ENCODE measurements at regions not wholly inside any gene's neighbourhood (a gene's known extent, or its start where the extent isn't known, plus 50 kb on each side); places are given as distances from the start of the nearest gene placed in this dataset.

- peak; percentile 62 to 63 for TF ChIP-seq CTCF (conservative IDR thresholded peaks at IDR 0.05 in 1 of 2, IDR thresholded peaks at IDR 0.05 in 1 of 2; ENCODE audit: low read depth in 1 of 2, low read length in 2 of 2)
- TF ChIP-seq EZH2 (IDR thresholded peaks at IDR 0.05; ENCODE audit: low read length, missing control alignments): no peak
- H3K79me2 ChIP-seq (ENCODE audit: control insufficient read depth, insufficient read depth, low read length): no peaks in the 10 kb centered on the region
- no peak overlapping the region for H3K27ac ChIP-seq (ENCODE audit: insufficient read depth, low read length)
- H3K4me3 ChIP-seq (replicated peaks in 1 of 4; ENCODE audit: control extremely low read depth in 1 of 4, insufficient read depth in 1 of 4, low read depth in 3 of 4, low read length in 4 of 4): no peak overlapping the region
- DNase-seq (ENCODE audit: low read depth in 2 of 2): peak; percentile 1 to 5
- H3K4me1 ChIP-seq (ENCODE audit: control insufficient read depth, extremely low read depth, insufficient read depth, low read length): no peaks in the 10 kb centered on the region
- H2AFZ ChIP-seq (ENCODE audit: low read length): no peak overlapping the region
- no peaks in the 10 kb centered on the region for H3K9me3 ChIP-seq (ENCODE audit: control insufficient read depth, insufficient read depth, low read depth, low read length)
- H3K36me3 ChIP-seq (ENCODE audit: control insufficient read depth, insufficient read depth, low read length): no peaks in the 10 kb centered on the region
- H3K27me3 ChIP-seq (ENCODE audit: control insufficient read depth, insufficient read depth, low read length): no peaks in the 10 kb centered on the region
- no peak overlapping the region for H3K4me2 ChIP-seq (ENCODE audit: extremely low read depth, insufficient read depth, low read length)
- H4K20me1 ChIP-seq (ENCODE audit: control insufficient read depth, extremely low read depth, insufficient read depth, low read length): no peaks in the 10 kb centered on the region
- no peak overlapping the region for H3K9ac ChIP-seq (ENCODE audit: insufficient read depth, low read length)
Measured at GRCh38 chr17:33725675-33726271, 432.7 kb upstream of the ASIC2 start.

- no peaks in the 10 kb centered on the region for H3K36me3 ChIP-seq (ENCODE audit: control insufficient read depth, insufficient read depth, low read length)
- no peak for TF ChIP-seq EZH2 (IDR thresholded peaks at IDR 0.05; ENCODE audit: low read length, missing control alignments)
- no peak for TF ChIP-seq CTCF (conservative IDR thresholded peaks at IDR 0.05 in 1 of 2, IDR thresholded peaks at IDR 0.05 in 1 of 2; ENCODE audit: low read depth in 1 of 2, low read length in 2 of 2)
- no peak overlapping the region for H3K4me2 ChIP-seq (ENCODE audit: extremely low read depth, insufficient read depth, low read length)
- H3K79me2 ChIP-seq (ENCODE audit: control insufficient read depth, insufficient read depth, low read length): no peaks in the 10 kb centered on the region
- no peaks in the 10 kb centered on the region for H4K20me1 ChIP-seq (ENCODE audit: control insufficient read depth, extremely low read depth, insufficient read depth, low read length)
- H3K9ac ChIP-seq (ENCODE audit: insufficient read depth, low read length): no peak overlapping the region
- no peak overlapping the region for H3K4me3 ChIP-seq (replicated peaks in 1 of 4; ENCODE audit: control extremely low read depth in 1 of 4, insufficient read depth in 1 of 4, low read depth in 3 of 4, low read length in 4 of 4)
- DNase-seq (ENCODE audit: low read depth in 2 of 2): no peak
- H3K9me3 ChIP-seq (ENCODE audit: control insufficient read depth, insufficient read depth, low read depth, low read length): no peaks in the 10 kb centered on the region
- no peaks in the 10 kb centered on the region for H3K27me3 ChIP-seq (ENCODE audit: control insufficient read depth, insufficient read depth, low read length)
- H2AFZ ChIP-seq (ENCODE audit: low read length): no peak overlapping the region
- H3K27ac ChIP-seq (ENCODE audit: insufficient read depth, low read length): no peak overlapping the region
- H3K4me1 ChIP-seq (ENCODE audit: control insufficient read depth, extremely low read depth, insufficient read depth, low read length): no peaks in the 10 kb centered on the region
Measured at GRCh38 chr17:33730131-33730530, 437.0 kb upstream of the ASIC2 start.

DNA sequence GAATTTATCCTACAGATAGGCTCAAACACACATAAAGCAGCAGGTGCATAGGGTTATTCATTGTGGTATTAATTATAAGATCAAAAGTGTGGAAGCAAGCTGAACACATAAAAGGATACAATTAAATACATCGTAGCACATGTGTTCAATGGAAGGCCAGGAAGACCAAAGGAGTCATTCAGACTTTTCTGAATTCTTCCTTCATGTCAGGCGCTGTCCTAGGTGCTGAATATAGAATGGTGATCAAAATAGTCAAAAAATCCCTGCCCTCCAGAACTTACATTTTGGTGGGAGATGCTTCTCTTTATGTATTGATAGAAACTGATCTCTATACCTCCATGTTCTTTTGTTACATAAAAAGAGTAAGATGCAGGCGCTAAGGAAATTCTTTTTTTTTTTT is 439.0 kb upstream of the ASIC2 start:
- no peaks in the 10 kb centered on the region for H3K79me2 ChIP-seq (ENCODE audit: control insufficient read depth, insufficient read depth, low read length)
- no peak overlapping the region for H3K9ac ChIP-seq (ENCODE audit: insufficient read depth, low read length)
- H3K4me1 ChIP-seq (ENCODE audit: control insufficient read depth, extremely low read depth, insufficient read depth, low read length): no peaks in the 10 kb centered on the region
- DNase-seq (ENCODE audit: low read depth in 2 of 2): peak; percentile 1
- H4K20me1 ChIP-seq (ENCODE audit: control insufficient read depth, extremely low read depth, insufficient read depth, low read length): no peaks in the 10 kb centered on the region
- no peaks in the 10 kb centered on the region for H3K9me3 ChIP-seq (ENCODE audit: control insufficient read depth, insufficient read depth, low read depth, low read length)
- H3K27ac ChIP-seq (ENCODE audit: insufficient read depth, low read length): no peak overlapping the region
- no peak overlapping the region for H2AFZ ChIP-seq (ENCODE audit: low read length)
- no peak overlapping the region for H3K4me3 ChIP-seq (replicated peaks in 1 of 4; ENCODE audit: control extremely low read depth in 1 of 4, insufficient read depth in 1 of 4, low read depth in 3 of 4, low read length in 4 of 4)
- no peak overlapping the region for H3K4me2 ChIP-seq (ENCODE audit: extremely low read depth, insufficient read depth, low read length)
- no peaks in the 10 kb centered on the region for H3K27me3 ChIP-seq (ENCODE audit: control insufficient read depth, insufficient read depth, low read length)
- H3K36me3 ChIP-seq (ENCODE audit: control insufficient read depth, insufficient read depth, low read length): no peaks in the 10 kb centered on the region
- TF ChIP-seq EZH2 (IDR thresholded peaks at IDR 0.05; ENCODE audit: low read length, missing control alignments): no peak
- no peak for TF ChIP-seq CTCF (conservative IDR thresholded peaks at IDR 0.05 in 1 of 2, IDR thresholded peaks at IDR 0.05 in 1 of 2; ENCODE audit: low read depth in 1 of 2, low read length in 2 of 2)

Measured in fibroblast of lung (primary cell).